ENCODE measurements at regions not wholly inside any gene's neighbourhood (a gene's known extent, or its start where the extent isn't known, plus 50 kb on each side); places are given as distances from the start of the nearest gene placed in this dataset.

GRCh38 chr6:81999270-81999669 is 246.8 kb upstream of the TENT5A start:
- Histone ChIP-seq H3K4me1 (ENCODE audit: insufficient read depth, low read length) (no peaks in the 10 kb centered on the region), H3K23ac (ENCODE audit: insufficient read length, low read depth, low read length) (no peak overlapping the region), H3K56ac (ENCODE audit: insufficient read length, low read depth, low read length) (no peak overlapping the region), H4K8ac (replicated peaks; ENCODE audit: insufficient read length, low read depth, low read length) (no peak overlapping the region), H2BK15ac (ENCODE audit: low read depth, low read length) (no peak overlapping the region), H2BK12ac (ENCODE audit: insufficient read length, low read depth, low read length) (no peak overlapping the region), H3K79me1 (ENCODE audit: insufficient read depth, low read depth, low read length, poor library complexity, severe bottlenecking) (no peaks in the 10 kb centered on the region), H3K9ac (ENCODE audit: extremely low read depth, insufficient read length, low read length) (no peak overlapping the region), H2AK5ac (ENCODE audit: insufficient read length, low read length) (no peak overlapping the region), H4K20me1 (ENCODE audit: control insufficient read depth, insufficient read depth, insufficient read length) (no peaks in the 10 kb centered on the region), H3K4ac (ENCODE audit: low read depth, low read length) (no peak overlapping the region), H2AFZ (ENCODE audit: low read length) (no peak overlapping the region), H3K79me2 (ENCODE audit: insufficient read depth, low read length) (no peaks in the 10 kb centered on the region), H3K23me2 (ENCODE audit: insufficient read length, low read depth, low read length, poor library complexity, severe bottlenecking) (no peaks in the 10 kb centered on the region), H3K9me3 (ENCODE audit: control insufficient read depth, low read depth, low read length) (no peaks in the 10 kb centered on the region), H3K18ac (ENCODE audit: insufficient read length, low read depth, low read length) (no peak overlapping the region), H2BK5ac (ENCODE audit: insufficient read length, low read length) (no peak overlapping the region), H3K14ac (ENCODE audit: insufficient read depth, low read length) (no peak overlapping the region), H4K91ac (ENCODE audit: insufficient read length, low read depth, low read length) (no peak overlapping the region), H2BK120ac (ENCODE audit: low read depth, low read length, poor library complexity, severe bottlenecking) (no peak overlapping the region), H3K27me3 (ENCODE audit: insufficient read depth, low read length) (no peaks in the 10 kb centered on the region), H3K4me2 (ENCODE audit: insufficient read depth, insufficient read length, low read length) (no peak overlapping the region), H2BK20ac (ENCODE audit: low read depth, low read length, poor library complexity, severe bottlenecking) (no peak overlapping the region), H4K5ac (ENCODE audit: insufficient read length, low read depth, low read length) (no peak overlapping the region), H3K27ac (ENCODE audit: insufficient read length, low read depth, low read length) (no peak overlapping the region), H3T11ph (ENCODE audit: low read length) (no peak overlapping the region)
- H3K9me3 Mint-ChIP-seq = no peaks in the 10 kb centered on the region
- WGBS (ENCODE audit: extremely low coverage, insufficient read length, low lambda C conversion rate) = no CpG with 5 or more reads among the region's 2 CpGs
- no peaks in the 10 kb centered on the region for H3K27me3 Mint-ChIP-seq (ENCODE audit: low read depth)
- no peak for DNase-seq
- TF ChIP-seq CTCF (conservative IDR thresholded peaks at IDR 0.05) = no peak
- no peak overlapping the region for H3K4me3 Mint-ChIP-seq
- no peak overlapping the region; a peak in 1 of 7 replicates for H3K27ac Mint-ChIP-seq
- H3K36me3 Mint-ChIP-seq (ENCODE audit: insufficient read depth in 1 of 3, low read depth in 3 of 3) = peaks cover 0 to 6% (median 0%) of the 10 kb centered on the region in 3 experiments; a peak in 3 of 7 replicates
- H3K4me1 Mint-ChIP-seq = peaks cover 18 to 23% of the 10 kb centered on the region in 2 experiments

Data from H9 (cell line).